ENCODE measurements at regions not wholly inside any gene's neighbourhood (a gene's known extent, or its start where the extent isn't known, plus 50 kb on each side); places are given as distances from the start of the nearest gene placed in this dataset.

DNA sequence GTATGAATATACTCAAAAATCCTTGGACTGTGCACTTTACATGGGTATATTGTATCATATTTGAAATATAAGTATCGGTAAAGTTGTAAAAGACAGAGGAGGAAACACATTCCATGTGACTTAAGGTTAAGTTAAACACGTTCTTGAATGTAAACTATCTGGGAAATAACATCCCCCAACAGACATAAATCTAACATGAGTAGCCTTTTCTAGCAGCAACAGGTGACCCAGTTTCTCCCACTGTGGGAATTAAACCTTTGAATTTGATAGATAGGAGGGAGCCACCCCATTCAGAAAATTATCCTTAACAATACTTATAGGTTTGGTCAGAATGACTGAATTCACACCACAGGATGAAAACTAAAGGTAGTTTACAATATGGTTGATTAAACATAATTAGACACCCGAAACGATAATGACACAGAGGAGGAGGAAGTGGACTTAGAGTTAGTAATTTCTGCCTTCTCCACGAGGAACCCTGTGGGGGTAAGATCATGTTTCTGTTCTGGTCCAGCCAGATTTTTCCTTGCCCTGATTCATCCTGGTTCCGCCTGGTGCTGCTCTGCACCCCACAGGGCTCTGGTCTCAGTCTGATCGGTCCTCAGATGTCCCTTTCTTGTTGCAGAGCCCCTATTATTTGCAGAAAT, 84.6 kb upstream of the DNAH5 start:
- TF ChIP-seq JARID2 (CRISPR knock-in tag; IDR thresholded peaks at IDR 0.05; ENCODE audit: insufficient replicate concordance) (no peak), GTF2F1 (IDR thresholded peaks at IDR 0.05; ENCODE audit: low read length) (no peak), ZNF367 (CRISPR knock-in tag; IDR thresholded peaks at IDR 0.05; ENCODE audit: borderline replicate concordance) (no peak), MED1 (CRISPR knock-in tag; IDR thresholded peaks at IDR 0.05) (no peak), PBX3 (CRISPR knock-in tag; IDR thresholded peaks at IDR 0.05; ENCODE audit: borderline replicate concordance) (no peak), MAFF (IDR thresholded peaks at IDR 0.05; ENCODE audit: low read depth, low read length) (no peak)

Measured in HepG2 (cell line).